NB4 (cell line): ENCODE measurements at regions not wholly inside any gene's neighbourhood (a gene's known extent, or its start where the extent isn't known, plus 50 kb on each side); places are given as distances from the start of the nearest gene placed in this dataset.

ENCODE experiments used
- TF ChIP-seq, protein P1 (sequence below): IDR thresholded peaks from one replicate; pipeline ENCODE4 v1.5.1; 2012; ENCODE audit warnings: low read depth, low read length
- TF ChIP-seq, protein P2 (sequence below): IDR thresholded peaks from 2 replicates; pipeline ENCODE4 v1.6.1; 2011; ENCODE audit warnings: low read depth, low read length

DNA sequence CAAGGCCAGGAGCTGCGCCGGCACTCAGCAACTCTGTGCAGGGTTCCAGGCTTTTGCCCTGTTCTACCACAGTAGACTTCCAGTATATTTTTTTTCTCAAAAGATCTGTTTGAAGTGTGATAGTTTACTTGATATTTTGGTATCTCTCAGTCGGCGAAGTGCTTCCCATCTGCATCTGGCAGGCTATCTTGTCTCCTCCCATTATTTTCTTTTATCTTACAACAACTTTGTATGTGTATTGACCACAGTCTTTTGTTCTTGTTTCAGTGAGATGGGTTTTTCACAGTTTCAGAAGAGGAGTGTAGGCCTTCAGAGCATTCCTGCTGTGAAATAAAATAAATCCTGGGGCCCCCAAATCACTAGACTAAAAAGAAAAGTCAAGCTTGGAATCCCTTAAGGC is 292.9 kb downstream of the PTGER3 start:
- TF ChIP-seq, protein P1, sequence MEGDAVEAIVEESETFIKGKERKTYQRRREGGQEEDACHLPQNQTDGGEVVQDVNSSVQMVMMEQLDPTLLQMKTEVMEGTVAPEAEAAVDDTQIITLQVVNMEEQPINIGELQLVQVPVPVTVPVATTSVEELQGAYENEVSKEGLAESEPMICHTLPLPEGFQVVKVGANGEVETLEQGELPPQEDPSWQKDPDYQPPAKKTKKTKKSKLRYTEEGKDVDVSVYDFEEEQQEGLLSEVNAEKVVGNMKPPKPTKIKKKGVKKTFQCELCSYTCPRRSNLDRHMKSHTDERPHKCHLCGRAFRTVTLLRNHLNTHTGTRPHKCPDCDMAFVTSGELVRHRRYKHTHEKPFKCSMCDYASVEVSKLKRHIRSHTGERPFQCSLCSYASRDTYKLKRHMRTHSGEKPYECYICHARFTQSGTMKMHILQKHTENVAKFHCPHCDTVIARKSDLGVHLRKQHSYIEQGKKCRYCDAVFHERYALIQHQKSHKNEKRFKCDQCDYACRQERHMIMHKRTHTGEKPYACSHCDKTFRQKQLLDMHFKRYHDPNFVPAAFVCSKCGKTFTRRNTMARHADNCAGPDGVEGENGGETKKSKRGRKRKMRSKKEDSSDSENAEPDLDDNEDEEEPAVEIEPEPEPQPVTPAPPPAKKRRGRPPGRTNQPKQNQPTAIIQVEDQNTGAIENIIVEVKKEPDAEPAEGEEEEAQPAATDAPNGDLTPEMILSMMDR, result no peak
- TF ChIP-seq, protein P2, sequence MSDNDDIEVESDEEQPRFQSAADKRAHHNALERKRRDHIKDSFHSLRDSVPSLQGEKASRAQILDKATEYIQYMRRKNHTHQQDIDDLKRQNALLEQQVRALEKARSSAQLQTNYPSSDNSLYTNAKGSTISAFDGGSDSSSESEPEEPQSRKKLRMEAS, result no peak
